ENCODE measurements at regions not wholly inside any gene's neighbourhood (a gene's known extent, or its start where the extent isn't known, plus 50 kb on each side); places are given as distances from the start of the nearest gene placed in this dataset.

- Histone ChIP-seq H3K36me3 (no peaks in the 10 kb centered on the region), H3K4me1 (no peaks in the 10 kb centered on the region), H3K27me3 (no peaks in the 10 kb centered on the region), H3K27ac (no peak overlapping the region), H3K9ac (no peak overlapping the region), H3K4me3 (no peak overlapping the region), H4K20me1 (ENCODE audit: low read depth) (no peaks in the 10 kb centered on the region), H3K4me2 (no peak overlapping the region), H3K79me2 (ENCODE audit: low read depth) (no peaks in the 10 kb centered on the region), H3F3A (ENCODE audit: low read depth) (no peaks in the 10 kb centered on the region), H2AFZ (replicated peaks) (no peak overlapping the region), H3K9me3 (ENCODE audit: low read depth) (no peaks in the 10 kb centered on the region)
- H3K4me3 Mint-ChIP-seq, result no peak overlapping the region
- H3K36me3 Mint-ChIP-seq, result no peaks in the 10 kb centered on the region
- H3K27ac Mint-ChIP-seq, result no peak overlapping the region
- H3K4me1 Mint-ChIP-seq, result no peaks in the 10 kb centered on the region
- no peaks in the 10 kb centered on the region for H3K9me3 Mint-ChIP-seq
- no peak for TF ChIP-seq EZH2phosphoT487 (IDR thresholded peaks at IDR 0.05)
- H3K27me3 Mint-ChIP-seq (ENCODE audit: insufficient read depth, low read depth), result peaks cover 3% of the 10 kb centered on the region
- no peak for DNase-seq (ENCODE audit: low spot score)
Observed at GRCh38 chr4:109355835-109356234, 53.4 kb upstream of the COL25A1 start.

- Histone ChIP-seq H3K9me3 (ENCODE audit: low read depth) (no peaks in the 10 kb centered on the region), H3K27me3 (no peaks in the 10 kb centered on the region), H3F3A (ENCODE audit: low read depth) (no peaks in the 10 kb centered on the region), H3K4me2 (no peak overlapping the region), H3K27ac (no peak overlapping the region), H2AFZ (replicated peaks) (no peak overlapping the region), H3K9ac (no peak overlapping the region), H3K36me3 (no peaks in the 10 kb centered on the region), H3K4me1 (no peaks in the 10 kb centered on the region), H4K20me1 (ENCODE audit: low read depth) (no peaks in the 10 kb centered on the region), H3K79me2 (ENCODE audit: low read depth) (no peaks in the 10 kb centered on the region), H3K4me3 (no peak overlapping the region)
- TF ChIP-seq EZH2 (IDR thresholded peaks at IDR 0.05) (no peak), CTCF (IDR thresholded peaks at IDR 0.05) (no peak), EZH2phosphoT487 (IDR thresholded peaks at IDR 0.05) (no peak)
- Mint-ChIP-seq H3K27me3 (ENCODE audit: insufficient read depth, low read depth) (peaks cover 2% of the 10 kb centered on the region), H3K9me3 (no peaks in the 10 kb centered on the region), H3K4me3 (no peak overlapping the region), H3K27ac (no peak overlapping the region), H3K4me1 (no peaks in the 10 kb centered on the region), H3K36me3 (no peaks in the 10 kb centered on the region)
- DNase-seq (ENCODE audit: low spot score), result no peak
Observed at GRCh38 chr4:109352941-109353340, 50.5 kb upstream of the COL25A1 start.
